Lower leg skin (tissue), 3 donors: ENCODE measurements at regions not wholly inside any gene's neighbourhood (a gene's known extent, or its start where the extent isn't known, plus 50 kb on each side); places are given as distances from the start of the nearest gene placed in this dataset.

ENCODE experiments used
- CTCF ChIP-seq, 3 donors: fragments of 450-650 bp; IDR thresholded peaks; one replicate each; pipeline ENCODE4 v1.5.1; 2016; ENCODE audit warnings: antibody characterized with exemption in 3 of 3, mild to moderate bottlenecking in 3 of 3, moderate library complexity in 2 of 3
- POLR2A ChIP-seq, 2 donors: fragments of 450-650 bp; IDR thresholded peaks; one replicate each; pipeline ENCODE4 v1.6.1; 2016 to 2017; ENCODE audit warnings: antibody characterized with exemption in 2 of 2, mild to moderate bottlenecking in 1 of 2, moderate library complexity in 1 of 2

GRCh38 chr7:41148521-41148951 is 554.4 kb downstream of the INHBA start:
- TF ChIP-seq CTCF (IDR thresholded peaks at IDR 0.05) (no peak), POLR2A (IDR thresholded peaks at IDR 0.05) (no peak)
